HG03045 (cell line): ENCODE measurements at regions not wholly inside any gene's neighbourhood (a gene's known extent, or its start where the extent isn't known, plus 50 kb on each side); places are given as distances from the start of the nearest gene placed in this dataset.
A peak's percentile ranks its signal among the peaks of the same experiment; 100 is the strongest.

Source experiments
- ATAC-seq: cut with Tn5 transposase; IDR thresholded peaks from one replicate; pipeline ENCODE4 v1.9.1; 2021; ENCODE audit warnings: mild to moderate bottlenecking, moderate library complexity; ENCODE audit not compliant: unreplicated experiment

DNA sequence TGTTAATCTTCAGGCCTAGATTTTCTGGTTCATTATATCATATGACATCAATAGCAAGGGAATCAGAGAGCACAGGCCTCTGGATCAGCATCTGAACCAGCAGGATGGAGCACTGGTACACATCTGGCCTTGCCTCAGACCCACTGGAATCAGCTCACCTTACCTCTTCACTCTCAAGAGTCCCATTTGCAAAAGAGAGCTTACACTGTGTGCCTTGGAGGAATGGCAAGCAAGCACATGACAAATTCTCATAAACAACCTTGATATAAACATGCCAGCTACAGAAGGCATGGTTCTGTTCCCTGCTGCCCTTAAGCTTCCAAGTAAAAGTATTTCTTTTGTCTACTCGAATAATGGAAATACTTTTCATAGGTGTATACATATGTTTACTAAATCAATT is 128.6 kb upstream of the CPM start:
- no peak for ATAC-seq

GRCh38 chr12:69062621-69063237 is 129.8 kb upstream of the CPM start:
- ATAC-seq = no peak

- ATAC-seq = no peak
These were observed 131.9 kb upstream of the CPM start for GRCh38 chr12:69064734-69065443.

DNA sequence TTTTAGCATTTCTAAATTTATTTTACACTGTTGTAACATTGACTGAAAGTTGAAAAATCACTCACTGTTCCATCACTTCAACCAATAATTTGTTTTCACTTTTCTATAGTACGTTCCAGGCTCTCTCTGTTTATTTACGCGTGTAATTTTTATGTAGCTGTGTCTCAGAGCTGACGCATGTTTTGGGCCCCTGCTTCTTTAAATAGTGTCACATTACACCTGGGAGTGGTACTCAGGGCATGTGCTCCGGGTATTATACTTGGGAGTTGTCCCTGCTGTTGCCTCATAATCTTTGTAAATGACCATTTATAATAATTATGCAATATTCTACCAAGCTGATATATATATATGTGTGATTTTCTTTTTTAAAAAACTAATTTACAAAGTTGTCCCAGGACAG is 132.8 kb upstream of the CPM start:
- no peak for ATAC-seq

- ATAC-seq = no peak
These were observed 133.8 kb upstream of the CPM start for GRCh38 chr12:69066492-69067373.

DNA sequence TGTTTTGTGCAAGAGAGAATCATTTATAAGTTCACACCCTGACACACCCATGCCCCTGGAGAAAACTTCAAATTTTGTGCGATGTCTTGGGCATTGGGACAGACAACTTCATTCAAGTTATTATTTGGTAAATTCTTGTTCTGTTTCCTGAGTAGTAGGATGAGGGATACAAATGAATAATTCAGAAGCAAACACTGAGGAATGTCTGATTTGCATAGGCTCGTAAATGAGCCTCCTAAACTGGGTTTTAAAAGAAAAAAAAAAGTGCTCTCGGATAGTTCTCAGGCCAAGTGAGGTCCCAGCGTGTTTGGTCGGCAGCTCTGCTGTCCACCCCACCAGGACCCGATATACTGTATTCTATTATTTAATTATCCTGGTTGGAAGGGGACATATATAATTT is 134.7 kb upstream of the CPM start:
- ATAC-seq = no peak

DNA sequence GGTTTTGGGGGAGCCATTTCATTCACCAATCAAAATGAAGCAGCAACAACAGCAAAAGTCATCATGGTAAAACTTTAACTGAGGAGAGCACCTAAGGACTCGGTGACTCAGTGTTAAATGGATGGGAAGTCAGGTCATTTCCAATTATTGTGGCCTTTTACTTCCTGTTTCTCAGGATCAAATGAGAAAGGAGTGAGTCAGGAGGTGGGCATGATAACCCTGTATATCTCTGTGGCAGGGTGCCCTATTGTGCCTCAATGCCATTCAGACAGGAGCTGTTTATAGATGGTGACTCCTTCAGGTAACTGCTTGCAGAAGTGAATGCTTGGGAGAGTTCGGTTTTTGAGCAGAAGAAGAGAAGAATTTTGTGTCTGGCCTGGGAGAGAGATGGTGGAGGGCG is 135.5 kb upstream of the CPM start:
- ATAC-seq = no peak

DNA sequence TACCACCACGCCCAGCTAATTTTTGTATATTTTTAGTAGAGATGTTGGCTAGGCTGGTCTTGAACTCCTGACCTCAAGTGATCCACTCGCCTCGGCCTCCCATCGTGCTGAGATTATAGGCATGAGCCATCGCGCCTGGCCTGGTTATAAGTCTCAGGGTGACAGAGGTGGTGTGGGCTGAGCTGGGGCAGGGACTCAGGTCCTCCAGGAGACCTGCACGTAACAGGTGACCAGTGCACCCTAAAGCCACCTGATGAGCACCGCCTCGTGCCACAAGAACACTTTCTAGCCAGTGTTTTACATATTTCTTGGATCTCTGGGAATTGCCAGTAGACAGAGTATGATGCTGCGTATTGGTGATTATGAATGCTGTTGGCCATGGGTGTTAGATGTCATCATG is 136.5 kb upstream of the CPM start:
- ATAC-seq = no peak

GRCh38 chr12:69070319-69071090 is 137.5 kb upstream of the CPM start:
- ATAC-seq = peak; percentile 81

DNA sequence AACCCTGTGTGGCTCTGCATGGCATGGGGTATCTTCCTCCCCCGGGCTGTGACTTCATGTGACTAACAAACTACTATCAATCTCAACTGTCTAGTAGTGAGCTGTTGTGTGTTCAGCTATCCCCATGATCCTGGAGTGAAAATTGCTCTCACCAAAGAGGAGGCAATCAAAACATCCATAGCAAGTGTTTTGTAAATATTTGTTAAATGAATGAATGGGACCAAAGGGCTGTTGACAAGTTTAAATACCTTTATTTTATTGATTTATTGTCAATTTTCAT is 138.1 kb upstream of the CPM start:
- ATAC-seq = no peak

DNA sequence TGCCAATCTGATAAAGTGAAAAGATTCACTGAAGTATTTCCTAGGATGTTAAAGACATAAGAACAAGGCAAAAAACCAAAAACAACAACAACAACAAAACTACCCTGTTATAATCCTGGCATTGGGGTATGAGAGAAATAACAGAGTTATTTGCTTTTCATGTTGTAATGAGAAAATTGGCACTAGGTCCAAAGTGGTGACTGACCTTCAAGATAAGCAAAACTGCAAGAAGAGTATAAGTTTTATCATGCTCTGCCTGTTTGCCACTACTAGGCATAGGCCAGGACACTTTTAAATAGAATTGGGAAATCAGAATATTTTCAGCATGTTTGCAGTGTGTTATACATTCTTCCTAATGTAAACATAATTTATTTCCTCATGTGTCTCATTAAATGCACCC is 140.1 kb upstream of the CPM start:
- ATAC-seq = no peak

DNA sequence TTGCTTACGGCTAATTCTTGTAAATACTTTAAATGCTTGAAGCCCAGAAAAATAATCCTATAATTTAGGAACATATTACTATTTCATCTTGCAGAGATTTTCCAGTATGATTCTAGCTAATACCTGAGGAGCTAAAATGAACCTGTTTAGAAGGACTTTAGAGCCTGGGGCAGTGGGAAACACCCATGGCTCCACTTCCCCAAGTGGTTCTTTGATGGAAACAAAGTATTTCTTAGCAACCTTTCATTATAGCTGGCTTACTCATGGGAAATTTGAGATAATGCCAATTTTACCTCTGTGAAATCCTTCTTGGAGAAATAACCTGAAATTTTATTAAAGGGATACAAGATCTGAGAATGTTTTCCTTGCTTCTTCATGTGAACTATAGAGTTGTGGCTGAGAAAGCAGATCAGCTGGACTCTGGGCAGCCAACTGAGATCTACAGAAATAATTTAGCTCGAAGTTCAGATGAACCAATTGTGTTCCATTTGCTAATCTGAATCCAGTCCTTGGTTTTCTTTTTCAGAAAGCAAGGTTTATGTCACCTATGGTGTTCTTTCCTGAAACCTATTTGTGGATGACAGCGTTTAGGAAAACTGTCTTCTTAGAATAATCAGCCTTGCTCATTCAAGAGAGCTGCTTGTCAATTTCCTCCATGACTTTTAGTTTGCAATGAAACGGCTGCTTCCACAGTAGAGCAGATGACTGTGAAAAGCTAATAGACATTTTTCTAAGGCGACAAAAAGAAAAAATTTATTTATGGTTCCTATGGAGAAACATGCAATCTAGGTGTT is 141.8 kb upstream of the CPM start:
- no peak for ATAC-seq

DNA sequence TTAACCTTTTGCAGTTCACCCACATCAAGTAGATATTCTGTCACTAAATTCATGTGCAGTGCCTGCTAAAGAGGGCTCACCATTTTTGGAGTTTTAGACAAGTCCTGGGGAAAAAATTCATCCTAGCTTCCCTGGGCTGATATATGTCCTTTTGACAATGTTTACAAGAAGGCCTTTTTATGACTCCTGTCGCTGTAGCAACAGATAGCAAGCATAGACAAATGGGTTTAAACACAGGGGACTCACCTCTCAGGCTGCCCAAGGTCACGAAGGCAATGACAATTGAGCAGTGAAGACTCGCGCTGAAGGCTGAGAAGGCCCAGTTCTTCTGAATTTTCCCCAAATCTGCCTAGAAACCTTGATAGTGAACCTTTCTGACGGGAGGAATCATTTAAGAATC is 150.7 kb upstream of the CPM start:
- ATAC-seq = no peak

DNA sequence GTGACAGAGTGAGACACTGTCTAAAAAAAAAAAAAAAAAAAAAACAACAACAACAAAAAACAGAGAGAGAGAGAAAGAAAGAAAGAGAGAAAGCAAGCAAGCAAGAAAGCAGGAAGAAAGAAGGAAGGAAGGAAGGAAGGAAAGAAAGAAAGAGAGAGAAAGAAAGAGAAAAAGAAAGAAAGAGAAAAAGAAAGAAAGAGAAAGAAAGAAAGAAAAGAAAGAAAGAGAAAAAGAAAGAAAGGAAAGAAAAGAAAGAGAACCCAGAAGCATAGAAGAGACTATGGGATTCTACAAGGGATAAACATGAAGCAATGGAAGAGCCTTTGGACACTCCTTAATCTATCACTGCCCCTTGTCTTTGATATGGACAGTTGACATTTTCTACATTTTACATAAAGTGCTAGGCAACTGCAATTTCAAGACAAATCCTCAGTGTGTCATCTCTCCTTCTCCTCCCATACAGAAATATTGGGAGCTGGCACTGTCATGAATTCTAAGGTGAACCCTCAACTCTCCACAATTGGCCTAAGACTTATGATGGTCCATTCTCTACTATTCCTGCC is 151.9 kb upstream of the CPM start:
- no peak for ATAC-seq

DNA sequence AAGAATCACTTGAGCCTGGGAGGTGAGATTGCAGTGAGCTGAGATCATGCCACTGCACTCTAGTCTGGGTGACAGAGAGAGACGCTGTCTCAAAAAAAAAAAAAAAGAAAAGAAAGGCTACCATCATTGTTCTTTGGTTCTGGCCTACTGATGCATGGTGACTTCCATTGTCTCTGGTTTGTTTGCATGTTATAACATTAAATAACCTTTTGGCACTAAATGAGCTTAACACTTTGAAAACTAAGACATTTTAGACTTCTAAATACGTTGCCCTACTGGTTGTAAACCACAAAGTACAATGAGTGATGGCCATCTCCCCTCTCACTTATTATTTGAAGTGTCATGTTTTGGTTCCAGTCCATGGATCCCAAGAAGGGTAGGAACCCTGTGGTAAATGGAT is 152.9 kb upstream of the CPM start:
- no peak for ATAC-seq

DNA sequence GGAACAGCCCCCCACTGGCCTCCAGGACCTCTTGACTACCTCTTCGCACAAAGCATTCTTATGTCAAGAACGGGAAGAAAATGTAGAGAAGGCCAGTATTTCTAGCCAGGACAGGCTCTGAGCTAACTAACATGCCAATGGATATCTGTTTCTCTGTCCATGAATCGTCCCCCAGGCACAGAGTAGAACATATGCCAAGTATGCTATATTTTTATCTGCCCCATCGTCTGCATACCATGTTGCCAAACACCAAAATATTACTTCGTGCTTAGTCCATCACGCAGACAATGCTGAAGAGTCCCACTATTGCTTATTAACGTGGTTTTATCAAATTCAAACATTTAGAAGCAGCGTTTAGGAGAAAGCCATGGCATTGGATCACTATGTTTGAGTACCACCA is 151.4 kb upstream of the CPSF6 start:
- no peak for ATAC-seq

GRCh38 chr12:69090722-69091121 is 148.6 kb upstream of the CPSF6 start:
- ATAC-seq = no peak

- ATAC-seq = no peak
These were observed 147.8 kb upstream of the CPSF6 start for GRCh38 chr12:69091442-69092017.

DNA sequence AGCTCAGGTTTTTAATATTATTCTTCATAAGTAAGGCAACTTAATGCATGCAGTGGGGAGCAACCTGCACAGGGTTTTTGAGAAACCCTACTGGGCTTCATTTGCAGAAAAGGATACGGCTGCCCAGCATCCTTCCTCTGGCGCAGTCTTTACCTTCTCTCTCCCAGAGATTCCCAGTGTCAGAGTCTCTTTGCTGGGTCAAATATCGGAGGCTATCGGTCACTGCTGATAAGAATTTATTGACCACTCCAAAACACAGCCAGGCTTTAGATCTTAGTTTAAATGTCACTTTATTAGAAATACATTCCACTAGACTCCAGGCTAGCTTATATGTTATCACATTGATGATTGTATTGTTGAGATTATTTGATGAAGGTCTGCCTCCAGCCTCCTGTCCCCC is 147.2 kb upstream of the CPSF6 start:
- no peak for ATAC-seq

GRCh38 chr12:69094606-69095216 is 144.7 kb upstream of the CPSF6 start:
- ATAC-seq = no peak
